ENCODE measurements at regions not wholly inside any gene's neighbourhood (a gene's known extent, or its start where the extent isn't known, plus 50 kb on each side); places are given as distances from the start of the nearest gene placed in this dataset.
A peak's percentile ranks its signal among the peaks of the same experiment; 100 is the strongest.

DNA sequence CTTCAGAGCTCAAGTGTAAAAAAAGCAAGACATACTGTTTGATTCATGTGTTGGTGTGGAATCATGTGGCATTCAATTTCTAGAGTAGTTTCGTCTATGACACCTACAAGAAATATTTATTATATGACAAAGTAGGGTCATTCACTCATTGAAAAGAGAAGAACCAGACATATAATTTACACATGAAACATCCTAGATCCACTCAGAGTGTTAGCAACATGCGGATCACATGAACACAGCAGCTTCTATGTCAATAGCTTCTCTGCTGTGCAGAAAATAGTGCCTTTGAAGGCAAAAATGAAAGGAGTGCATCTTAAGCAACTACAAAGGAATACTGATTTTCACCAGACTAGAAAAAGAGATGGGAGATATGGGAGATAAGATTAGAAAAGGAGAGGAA lies 569.8 kb downstream of the RPS29 start:
- no peak for DNase-seq (ENCODE audit: low spot score)

DNA sequence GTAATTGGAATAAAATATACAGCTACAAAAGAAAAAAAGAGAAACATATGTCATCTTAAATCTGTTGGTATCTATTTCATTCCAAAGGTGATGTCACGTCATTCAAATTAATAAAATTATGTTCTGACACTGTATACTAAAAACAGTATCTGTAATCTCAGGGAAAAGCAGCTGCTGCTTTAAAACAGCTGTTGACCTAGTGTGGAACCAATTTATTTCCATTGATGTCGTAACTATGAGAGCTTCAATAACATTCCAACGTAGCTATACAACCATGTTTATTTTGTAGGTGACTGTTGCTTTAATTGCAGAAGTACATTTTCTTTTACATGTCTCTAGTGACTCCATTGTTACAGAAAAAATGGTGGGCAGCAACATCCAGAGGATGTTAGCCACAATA lies 571.7 kb downstream of the RPS29 start:
- no peak for DNase-seq (ENCODE audit: low spot score)

DNA sequence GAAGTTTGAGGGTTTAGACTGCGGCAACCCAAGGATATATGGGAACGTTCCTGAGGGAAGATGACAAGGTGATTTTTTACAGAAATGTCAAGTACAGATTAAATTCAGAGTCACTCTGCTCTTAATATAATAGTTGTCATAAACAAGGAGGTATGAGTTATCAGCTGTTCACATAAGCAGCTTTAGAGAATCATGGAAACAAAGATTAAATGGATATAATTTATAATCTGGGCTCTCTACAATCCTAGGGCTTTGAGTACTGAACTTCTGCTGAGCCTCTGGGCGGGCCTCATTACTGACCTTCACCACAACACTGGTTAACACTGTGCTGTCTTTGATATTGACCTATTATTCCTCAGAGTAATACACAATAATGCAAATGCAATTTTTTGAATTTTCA lies 577.8 kb downstream of the RPS29 start:
- no peak for DNase-seq (ENCODE audit: low spot score)

DNA sequence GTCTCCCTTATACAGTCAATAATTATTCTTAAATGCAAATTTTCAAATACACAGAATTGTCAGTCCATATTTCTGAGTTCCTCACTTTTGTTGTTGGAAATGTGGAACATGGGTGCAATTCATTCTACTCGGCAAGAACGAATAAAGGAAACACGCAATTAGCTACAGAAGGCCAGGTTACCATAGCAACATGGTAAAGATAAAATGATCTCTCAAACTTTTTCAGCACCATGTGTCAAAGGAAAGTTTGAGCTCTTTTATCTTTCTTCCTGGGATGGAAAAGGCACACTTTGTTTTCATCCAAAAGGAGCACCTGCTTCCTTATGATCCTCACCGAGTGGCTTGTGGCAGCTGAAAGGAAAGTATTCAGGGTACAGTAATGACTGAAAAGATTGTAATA lies 595.0 kb downstream of the RPS29 start:
- no peak for DNase-seq (ENCODE audit: low spot score)

DNA sequence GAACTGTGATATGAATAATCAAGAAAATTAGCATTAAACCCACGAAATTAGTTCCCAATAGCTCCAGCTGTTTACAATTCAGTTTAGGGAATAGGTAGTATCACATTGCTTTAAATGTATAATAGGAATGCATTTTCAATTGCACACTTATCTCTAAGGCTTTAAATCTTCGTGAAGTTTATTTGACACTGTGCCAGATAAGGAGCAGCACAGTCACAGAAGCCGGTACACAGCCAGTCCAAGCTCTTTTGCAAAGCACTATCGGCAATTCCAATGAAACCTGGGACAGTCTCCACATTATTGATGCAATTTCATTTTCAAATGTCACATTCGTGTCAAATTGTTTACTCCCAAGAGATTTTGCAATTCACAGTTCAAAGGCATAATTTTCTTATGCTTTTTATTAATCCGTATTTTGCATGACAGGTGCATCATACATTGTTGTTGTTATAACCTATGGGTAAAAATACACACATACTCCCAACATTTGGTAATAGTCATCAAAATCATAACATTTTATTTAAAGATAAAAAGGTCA lies 602.8 kb downstream of the RPS29 start:
- peak; percentile 19 for DNase-seq (ENCODE audit: low spot score)

DNA sequence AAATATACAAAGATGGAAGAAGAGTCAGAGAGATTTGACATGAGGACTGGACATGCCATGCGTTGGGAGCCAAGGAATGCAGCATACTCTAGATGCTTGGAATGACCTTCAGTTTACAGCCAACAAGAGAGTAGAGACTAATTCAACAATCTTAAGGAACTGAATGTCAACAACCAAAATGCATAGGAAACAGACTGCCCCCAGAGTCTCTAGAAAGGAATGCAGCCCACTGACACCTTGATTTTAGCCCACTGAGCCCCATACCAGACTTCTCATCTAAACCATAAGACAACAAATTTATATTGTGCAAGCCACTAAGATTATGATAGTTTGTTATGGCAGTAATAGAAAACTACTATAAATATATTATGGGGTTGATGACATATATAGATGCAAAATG lies 611.2 kb downstream of the RPS29 start:
- DNase-seq (ENCODE audit: low spot score), result no peak

DNA sequence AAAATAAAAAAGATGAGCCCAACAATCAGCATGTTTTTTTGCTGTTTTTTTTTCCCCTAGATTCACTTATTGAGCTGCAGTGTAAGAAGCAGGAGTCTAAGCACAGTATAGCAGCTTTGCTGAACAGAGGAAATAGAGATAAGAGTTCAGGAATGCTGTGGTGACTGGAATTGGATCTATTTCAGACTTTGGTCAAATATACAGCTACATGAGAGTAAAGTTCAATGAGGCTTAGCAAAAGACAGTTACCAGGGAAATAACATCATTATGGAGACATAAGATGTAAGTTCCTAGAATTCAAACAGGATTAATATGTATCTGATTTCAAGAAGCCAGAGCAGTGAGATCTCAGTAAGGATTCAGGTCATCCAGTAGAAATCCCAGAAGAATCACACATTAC lies 613.0 kb downstream of the RPS29 start:
- DNase-seq (ENCODE audit: low spot score), result no peak

DNA sequence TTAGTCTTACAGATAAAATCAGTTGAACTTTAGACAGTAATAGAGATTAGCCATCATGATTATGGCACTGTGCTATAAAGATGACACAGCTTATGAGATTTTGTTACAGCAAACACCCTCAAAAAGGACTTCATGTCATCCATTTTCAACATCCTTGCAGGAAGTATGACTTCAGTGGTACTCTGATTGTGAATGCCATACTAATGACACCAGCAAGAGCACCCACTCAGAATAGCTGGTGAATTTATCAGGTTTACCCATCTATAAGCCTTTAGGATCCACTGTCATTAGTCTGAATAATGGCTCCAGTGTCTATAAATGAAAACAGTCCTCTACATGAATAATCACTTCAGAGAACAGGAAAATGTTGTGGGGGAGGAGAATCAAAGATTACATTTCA lies 615.2 kb downstream of the RPS29 start:
- DNase-seq (ENCODE audit: low spot score), result peak; percentile 26

DNA sequence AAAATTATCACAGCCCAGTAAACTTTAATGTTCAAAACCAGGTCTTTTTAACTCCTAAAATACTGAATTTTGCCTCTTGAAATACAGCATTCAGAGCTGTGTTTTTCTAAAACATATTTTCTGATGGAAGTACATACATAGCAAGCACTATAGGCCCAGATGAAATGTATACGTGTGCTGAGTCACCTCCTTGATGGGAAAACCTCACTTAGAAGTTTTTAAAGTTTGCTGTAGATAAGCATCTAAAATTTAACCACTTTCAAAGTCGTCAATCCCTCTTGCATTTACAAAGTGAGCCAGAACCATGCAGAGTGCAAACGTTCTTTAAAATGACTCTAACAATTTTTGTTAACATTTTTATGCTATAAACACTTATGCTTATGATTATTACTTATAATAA lies 618.8 kb downstream of the RPS29 start:
- no peak for DNase-seq (ENCODE audit: low spot score)

DNA sequence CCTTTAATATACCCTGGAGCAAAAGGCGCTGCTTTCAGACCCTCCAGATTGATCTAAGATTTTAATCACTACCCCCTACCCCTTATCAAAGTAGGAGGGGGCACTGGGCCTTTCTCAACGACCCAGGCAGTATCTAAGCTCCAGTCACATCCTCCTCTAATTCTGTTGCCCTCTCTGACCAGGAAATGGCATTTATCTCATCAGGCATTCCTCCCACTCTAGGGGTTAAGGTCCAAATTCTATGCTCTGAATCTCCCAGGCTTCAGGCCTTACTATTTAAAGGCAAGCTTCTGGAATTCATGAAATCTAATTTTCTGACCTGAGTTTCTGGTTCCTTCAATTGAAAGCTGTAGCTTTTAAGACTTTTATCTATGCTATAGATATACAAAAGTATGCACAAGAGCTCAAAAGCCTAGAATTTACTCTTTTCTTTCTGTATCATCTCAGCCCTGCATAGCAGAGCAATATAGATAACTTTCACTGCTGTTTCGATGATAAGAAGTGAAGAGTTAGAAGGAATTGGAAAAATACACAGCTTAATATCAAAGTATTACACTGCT lies 622.9 kb downstream of the RPS29 start:
- DNase-seq (ENCODE audit: low spot score), result no peak

DNA sequence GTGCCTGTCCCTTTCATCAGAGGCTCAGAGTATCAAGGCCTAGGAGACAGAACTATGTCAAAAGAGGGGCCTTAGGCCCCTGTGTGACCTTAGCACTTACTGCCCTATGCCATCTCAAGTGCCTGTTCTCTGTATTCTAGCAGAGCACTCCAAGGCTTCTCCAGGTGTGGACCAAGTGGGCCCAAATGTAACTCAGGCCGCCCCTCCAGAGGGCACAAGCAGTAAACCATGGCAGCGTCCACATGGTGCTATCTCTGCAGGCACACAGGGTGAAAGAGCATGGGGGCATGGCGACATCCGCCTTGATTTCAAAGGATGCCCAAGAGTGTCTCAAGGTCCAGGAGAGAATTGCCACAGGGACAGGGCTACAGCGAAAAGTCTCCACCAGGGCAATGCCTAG lies 628.7 kb downstream of the RPS29 start:
- DNase-seq (ENCODE audit: low spot score), result no peak

DNA sequence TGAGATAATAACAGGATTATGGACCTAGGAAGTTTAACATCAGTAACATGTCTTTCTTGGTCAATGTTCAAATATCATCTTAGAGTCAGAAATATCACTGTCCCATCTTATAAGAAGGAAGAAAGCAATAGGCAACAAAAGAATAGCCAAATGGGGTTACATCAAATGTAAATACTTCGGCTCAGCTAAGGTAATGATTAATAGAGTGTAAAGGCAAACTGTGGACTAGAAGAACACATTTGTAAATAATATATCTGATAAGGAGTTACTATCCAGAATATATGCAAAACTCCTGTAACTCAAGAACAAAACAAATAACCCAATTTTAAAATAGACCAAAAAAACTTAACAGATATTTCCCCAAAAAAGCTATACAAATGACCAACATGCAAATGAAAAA lies 630.3 kb downstream of the RPS29 start:
- no peak for DNase-seq (ENCODE audit: low spot score)

DNA sequence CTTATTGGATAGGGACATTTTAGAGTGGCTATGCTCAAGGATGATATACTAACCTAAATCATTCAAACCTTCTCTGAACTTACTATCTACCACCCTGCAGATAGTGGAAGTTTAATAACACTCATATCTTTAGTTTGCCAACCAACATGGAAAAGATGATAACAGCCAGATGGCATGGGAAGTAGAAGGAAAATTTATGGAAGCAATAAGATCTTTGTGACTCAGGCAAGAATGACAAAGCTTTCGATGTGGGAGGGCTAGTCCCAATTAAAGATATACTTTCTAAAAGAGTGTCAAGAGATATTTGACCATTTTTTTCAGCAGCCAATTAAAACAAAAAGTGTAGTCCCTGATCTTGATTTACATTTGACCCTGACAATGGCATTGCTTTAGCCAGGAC lies 631.7 kb downstream of the RPS29 start:
- no peak for DNase-seq (ENCODE audit: low spot score)

DNA sequence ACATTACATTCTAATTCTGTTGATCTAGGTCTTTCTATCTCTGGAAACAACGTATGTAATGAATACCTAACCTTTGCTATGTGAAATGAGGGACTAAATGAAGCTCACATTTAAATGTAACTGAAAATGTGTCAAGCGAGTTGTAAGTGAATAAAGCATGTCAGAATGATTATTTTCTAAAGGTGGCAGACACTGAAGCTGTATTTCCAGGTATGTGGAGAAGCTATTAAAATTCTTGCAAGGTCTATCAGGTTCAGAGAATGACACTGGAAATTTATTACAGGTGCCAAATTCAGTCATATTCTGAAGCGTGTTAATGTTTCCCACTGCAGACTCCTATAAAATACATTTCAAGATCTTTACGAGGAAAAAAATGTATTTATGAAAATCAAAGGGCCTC lies 641.4 kb downstream of the RPS29 start:
- DNase-seq (ENCODE audit: low spot score), result no peak

DNA sequence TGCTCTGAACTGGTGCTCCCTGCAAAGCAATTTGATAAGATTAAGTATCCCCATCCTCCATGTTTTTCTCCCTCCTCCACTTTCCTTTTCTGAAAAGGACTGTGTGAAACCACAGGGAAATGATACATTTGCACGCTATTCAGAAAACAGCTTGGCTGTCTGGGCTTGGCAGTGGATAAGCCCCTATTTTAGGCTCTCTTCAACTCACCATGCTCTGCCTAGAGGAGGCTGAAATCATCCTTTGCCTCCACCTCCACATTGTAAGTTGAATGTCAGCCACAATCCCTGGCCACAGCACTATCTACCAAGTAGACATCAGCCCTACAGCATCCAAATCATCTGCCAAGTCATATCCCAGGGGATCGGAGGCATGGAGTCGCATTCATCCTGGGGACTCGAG lies 642.3 kb downstream of the RPS29 start:
- no peak for DNase-seq (ENCODE audit: low spot score)

DNA sequence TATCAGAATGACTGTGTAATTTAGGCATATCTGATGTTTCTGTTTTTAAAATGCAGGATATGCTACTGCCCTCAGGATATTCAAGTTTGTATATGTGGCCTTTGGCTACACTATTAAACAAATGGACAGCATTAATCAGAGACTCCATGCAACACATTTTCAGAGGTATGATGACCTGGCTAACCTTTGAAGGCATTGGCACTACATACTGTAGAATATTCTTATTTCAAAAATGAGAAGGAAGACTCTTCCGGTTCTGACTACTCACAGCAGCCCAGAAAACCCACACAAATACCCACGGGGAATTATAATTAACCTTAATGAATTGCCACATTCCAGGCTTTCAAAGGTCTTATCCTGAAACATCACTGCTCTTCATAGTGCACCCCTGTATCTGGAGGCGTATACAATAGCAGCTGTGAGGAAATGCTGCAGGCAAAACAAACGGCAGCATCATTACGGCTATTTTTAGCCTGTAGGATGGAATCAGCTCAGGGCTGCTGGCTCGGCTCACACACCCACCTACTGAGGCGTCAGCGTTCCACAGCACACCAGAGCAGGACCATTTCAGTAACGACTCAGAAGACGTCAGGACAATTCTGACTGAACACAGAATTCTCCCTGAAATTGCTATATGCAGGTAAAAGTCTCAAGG lies 648.5 kb downstream of the RPS29 start:
- peak; percentile 2 for DNase-seq (ENCODE audit: low spot score)

DNA sequence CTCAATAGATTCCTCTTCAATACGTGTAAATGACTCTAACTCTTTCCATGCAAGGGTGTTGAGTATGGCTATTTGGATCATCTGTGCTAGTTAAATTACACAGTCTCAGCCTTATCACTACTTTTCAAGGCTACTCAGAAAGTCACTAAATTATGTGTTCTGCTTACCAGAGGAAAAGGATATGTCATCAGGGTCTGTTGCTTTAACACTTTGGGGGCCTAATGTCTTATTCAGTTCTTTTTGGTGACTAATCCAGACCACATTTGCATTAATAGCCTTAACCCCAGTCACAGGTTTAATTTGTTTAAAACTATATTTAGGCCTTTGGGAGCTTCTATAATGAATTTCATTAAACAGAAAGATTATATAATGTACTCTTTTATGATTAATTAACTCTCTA lies 649.3 kb downstream of the RPS29 start:
- DNase-seq (ENCODE audit: low spot score), result no peak

DNA sequence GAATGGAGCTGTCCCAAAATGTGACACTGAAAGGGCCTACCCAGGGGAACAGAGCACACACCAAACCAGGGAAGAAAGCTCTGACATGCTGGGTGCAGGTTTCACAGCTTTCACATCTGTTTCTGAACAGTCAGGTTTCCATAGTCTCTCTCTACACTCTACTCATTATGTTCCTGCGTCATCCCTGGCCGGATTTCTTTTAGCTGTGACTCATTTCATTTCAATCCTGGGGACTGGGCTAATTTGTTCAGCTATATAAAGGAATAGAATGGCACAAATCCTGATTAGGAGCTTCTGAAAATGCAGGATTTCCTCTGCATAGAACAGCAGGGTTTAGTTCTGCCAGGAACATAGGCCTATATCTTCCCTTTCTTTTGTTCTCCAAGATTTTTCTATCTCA lies 649.8 kb downstream of the RPS29 start:
- DNase-seq (ENCODE audit: low spot score), result no peak

DNA sequence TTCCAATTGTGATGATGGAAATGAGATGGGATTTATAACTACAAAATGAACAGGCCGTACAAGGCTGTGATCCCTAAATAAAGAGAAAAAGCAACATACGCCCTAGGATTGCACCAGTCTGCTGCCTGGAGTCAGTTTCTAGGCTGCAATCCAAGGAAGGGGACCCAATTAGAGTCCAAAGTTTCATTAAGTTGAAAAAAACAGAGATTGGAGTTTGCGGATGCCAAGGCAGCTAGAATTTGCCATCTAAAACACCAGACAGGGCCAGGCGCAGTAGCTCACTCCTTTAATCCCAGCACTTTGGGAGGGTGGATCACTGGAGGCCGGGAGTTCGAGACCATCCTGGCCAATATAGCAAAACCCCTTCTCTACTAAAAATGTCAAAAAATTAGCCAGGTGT lies 661.0 kb downstream of the RPS29 start:
- no peak for DNase-seq (ENCODE audit: low spot score)

DNA sequence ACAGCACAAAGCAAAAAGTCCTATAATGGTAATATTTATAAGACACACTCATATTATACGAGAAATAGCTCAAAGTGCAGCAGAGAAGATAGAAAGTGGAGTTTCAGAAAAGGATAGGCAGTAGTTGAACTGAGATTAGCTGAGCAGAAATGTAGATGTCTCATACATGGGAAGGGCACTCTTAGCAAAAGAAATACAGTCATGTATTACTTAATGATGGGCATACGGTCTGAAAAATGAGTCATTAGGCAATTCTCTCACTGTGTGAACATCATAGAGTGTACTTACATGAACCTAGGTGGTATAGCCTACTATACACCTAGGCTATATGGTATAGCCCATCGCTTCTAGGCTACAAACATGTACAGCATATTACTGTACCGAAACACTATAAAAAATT lies 671.3 kb downstream of the RPS29 start:
- no peak for DNase-seq (ENCODE audit: low spot score)

DNA sequence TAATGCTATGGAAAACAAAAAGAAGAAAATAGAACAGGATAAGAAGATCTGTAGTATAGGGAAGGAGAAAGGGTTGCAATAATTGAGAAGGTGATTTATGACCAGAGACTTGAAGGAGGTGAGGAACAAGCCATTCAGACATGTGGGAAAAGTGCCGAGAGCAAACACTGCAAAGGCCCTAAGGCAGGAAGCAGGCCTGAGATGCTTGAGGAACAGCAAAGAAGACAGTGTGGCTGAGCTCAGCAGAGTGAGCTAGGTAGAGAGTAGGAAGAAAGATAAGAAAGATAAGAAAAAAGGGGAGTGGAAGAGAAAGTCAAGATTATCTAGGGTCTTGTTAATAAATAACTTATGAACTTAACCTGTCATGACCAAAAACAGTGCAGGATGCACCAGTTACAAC lies 671.8 kb downstream of the RPS29 start:
- DNase-seq (ENCODE audit: low spot score), result no peak

DNA sequence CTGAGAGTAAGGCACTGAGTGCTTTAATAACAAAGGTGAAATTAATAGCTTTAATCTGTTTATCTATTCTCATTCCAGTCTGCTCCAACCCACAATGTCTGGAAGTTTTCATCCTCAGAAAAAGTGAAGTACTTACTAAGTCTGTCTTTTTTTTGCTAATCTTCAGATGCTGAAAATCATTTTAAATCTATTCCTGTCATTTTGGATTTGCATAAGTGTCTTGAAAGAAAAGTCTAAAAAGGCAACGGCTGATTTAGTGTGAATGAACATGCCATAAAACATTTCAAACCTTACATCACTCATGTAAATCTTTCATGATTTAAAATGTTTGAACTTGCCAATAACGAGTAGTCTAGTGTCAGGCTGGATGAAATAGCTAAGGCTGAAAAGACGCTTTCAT lies 685.6 kb downstream of the RPS29 start:
- DNase-seq (ENCODE audit: low spot score), result no peak

DNA sequence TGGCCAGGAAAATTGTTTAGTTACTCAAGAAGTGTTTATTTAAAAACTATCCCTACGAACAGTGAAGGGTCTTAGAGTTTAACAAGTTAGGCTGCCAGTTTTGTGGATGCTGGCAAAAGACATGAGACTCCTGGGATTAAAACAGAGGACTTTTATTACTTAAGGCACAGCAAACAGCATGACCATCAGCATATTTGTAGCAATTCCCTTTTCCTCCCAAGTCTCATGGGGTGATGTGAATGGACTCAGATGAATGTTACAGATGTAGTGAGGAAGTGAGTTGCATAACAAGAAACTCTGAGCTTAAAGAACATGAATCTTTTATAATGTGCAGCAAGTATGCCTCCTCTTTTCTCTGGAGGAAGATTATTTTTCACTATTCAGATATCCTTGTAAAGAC lies 695.8 kb downstream of the RPS29 start:
- no peak for DNase-seq (ENCODE audit: low spot score)

DNA sequence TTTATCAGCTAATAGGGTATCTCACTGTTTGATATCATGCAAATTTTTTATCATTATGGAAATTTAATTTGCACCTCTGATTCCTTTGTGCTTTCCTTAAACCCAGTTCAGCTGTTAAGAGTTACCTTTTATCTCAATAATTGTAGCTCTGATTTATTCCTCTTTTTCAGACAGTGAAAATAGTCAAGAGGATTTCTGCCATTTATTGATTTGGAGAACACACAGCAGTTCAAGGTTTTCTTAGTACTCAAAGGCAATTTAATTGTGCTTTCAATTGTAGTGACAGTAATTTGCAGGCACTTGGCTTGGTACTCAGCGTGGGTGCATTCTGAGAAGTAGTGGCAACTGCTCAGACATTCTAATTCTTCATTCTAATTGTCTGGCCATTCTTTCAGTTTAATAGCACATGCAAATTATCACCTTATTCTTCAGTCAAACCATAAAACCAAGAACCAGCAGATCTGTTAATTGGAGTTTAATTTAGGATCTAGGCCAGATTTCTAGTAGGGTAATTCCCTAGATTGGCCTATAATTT lies 709.3 kb downstream of the RPS29 start:
- DNase-seq (ENCODE audit: low spot score), result no peak
